ENCODE measurements at regions not wholly inside any gene's neighbourhood (a gene's known extent, or its start where the extent isn't known, plus 50 kb on each side); places are given as distances from the start of the nearest gene placed in this dataset.
"Not testable (repeated sequence)": the region's sequence is repeated elsewhere in the genome, so short reads cannot be mapped to it uniquely, and the experiment has no call there.

GRCh38 chr1:213596729-213597128 is 391.0 kb upstream of the PROX1 start:
- CTCF ChIA-PET (ENCODE audit: unreplicated experiment): no interaction called here
- intact Hi-C loops (cut with micrococcal nuclease; ENCODE audit: unreplicated experiment): no loop called here
- no peaks in the 10 kb centered on the region for H3K79me2 ChIP-seq (ENCODE audit: insufficient read depth, low read depth, low read length)

DNA sequence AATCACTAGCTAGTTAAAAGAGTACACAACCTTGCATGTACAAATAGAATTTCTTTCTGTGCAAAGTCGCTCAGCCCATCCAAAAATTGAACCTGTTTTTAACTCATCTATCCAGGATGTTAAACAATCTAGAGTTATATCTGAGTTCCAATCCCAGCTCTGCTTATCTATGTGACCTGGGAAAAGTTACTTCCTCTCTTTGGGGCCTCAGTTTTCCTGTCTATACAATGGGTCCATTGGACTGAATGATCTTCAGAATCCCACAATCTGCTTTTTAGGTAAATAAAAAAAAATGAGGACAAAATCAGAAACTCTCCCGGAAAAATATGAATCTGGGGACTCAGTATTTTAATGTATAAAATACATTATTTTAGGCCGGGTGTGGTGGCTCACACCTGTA is 389.5 kb upstream of the PROX1 start:
- Histone ChIP-seq H3K79me2 (ENCODE audit: insufficient read depth, low read depth, low read length) (no peaks in the 10 kb centered on the region), H3K9me3 (ENCODE audit: low read length) (no peaks in the 10 kb centered on the region), H2AFZ (ENCODE audit: low read length) (no peak overlapping the region), H3K9me2 (ENCODE audit: insufficient read depth, low read length) (no peaks in the 10 kb centered on the region), H3K36me3 (ENCODE audit: insufficient read depth, low read length) (no peaks in the 10 kb centered on the region), H4K20me1 (ENCODE audit: insufficient read depth, low read length) (no peaks in the 10 kb centered on the region), H3K27ac (ENCODE audit: low read depth, low read length, poor library complexity, severe bottlenecking) (no peak overlapping the region), H3K4me3 (ENCODE audit: low read depth, low read length, poor library complexity, severe bottlenecking) (no peak overlapping the region), H3K4me1 (ENCODE audit: insufficient read depth, low read length, poor library complexity, severe bottlenecking) (no peaks in the 10 kb centered on the region), H3K4me2 (ENCODE audit: low read length) (no peak overlapping the region)
- POLR2A ChIA-PET: no interaction called here
- no peak for TF ChIP-seq EZH2phosphoT487 (IDR thresholded peaks at IDR 0.05; ENCODE audit: borderline replicate concordance, low read depth, low read length)
- TF ChIP-seq CTCF (conservative IDR thresholded peaks at IDR 0.05; ENCODE audit: low read length): no peak
- BruUV-seq (replicated peaks): no TSS peak
- CTCF ChIA-PET (ENCODE audit: unreplicated experiment): no interaction called here
- intact Hi-C loops (cut with micrococcal nuclease; ENCODE audit: unreplicated experiment): no loop called here
- no peak for DNase-seq (ENCODE audit: low spot score)

More at GRCh38 chr1:213596729-213597128, 391.0 kb upstream of the PROX1 start:
- Histone ChIP-seq H4K20me1 (ENCODE audit: insufficient read depth, low read length) (no peaks in the 10 kb centered on the region), H3K4me1 (ENCODE audit: insufficient read depth, low read length, poor library complexity, severe bottlenecking) (no peaks in the 10 kb centered on the region), H2AFZ (ENCODE audit: low read length) (no peak overlapping the region), H3K9me2 (ENCODE audit: insufficient read depth, low read length) (no peaks in the 10 kb centered on the region), H3K9me3 (ENCODE audit: low read length) (no peaks in the 10 kb centered on the region), H3K27ac (ENCODE audit: low read depth, low read length, poor library complexity, severe bottlenecking) (no peak overlapping the region), H3K4me3 (ENCODE audit: low read depth, low read length, poor library complexity, severe bottlenecking) (no peak overlapping the region), H3K4me2 (ENCODE audit: low read length) (no peak overlapping the region), H3K36me3 (ENCODE audit: insufficient read depth, low read length) (no peaks in the 10 kb centered on the region)
- BruUV-seq (replicated peaks): no TSS peak
- no peak for DNase-seq (ENCODE audit: low spot score)
- TF ChIP-seq EZH2phosphoT487 (IDR thresholded peaks at IDR 0.05; ENCODE audit: borderline replicate concordance, low read depth, low read length): no peak
- no peak for TF ChIP-seq CTCF (conservative IDR thresholded peaks at IDR 0.05; ENCODE audit: low read length)
- POLR2A ChIA-PET: no interaction called here

- Histone ChIP-seq H3K36me3 (ENCODE audit: insufficient read depth, low read length) (no peaks in the 10 kb centered on the region), H4K20me1 (ENCODE audit: insufficient read depth, low read length) (no peaks in the 10 kb centered on the region), H3K4me1 (ENCODE audit: insufficient read depth, low read length, poor library complexity, severe bottlenecking) (no peaks in the 10 kb centered on the region), H3K4me2 (ENCODE audit: low read length) (no peak overlapping the region), H3K27ac (ENCODE audit: low read depth, low read length, poor library complexity, severe bottlenecking) (no peak overlapping the region), H2AFZ (ENCODE audit: low read length) (no peak overlapping the region), H3K9me3 (ENCODE audit: low read length) (no peaks in the 10 kb centered on the region), H3K4me3 (ENCODE audit: low read depth, low read length, poor library complexity, severe bottlenecking) (no peak overlapping the region), H3K79me2 (ENCODE audit: insufficient read depth, low read depth, low read length) (no peaks in the 10 kb centered on the region), H3K9me2 (ENCODE audit: insufficient read depth, low read length) (no peaks in the 10 kb centered on the region)
- BruUV-seq (replicated peaks): no TSS peak
- POLR2A ChIA-PET: no interaction called here
- intact Hi-C loops (cut with micrococcal nuclease; ENCODE audit: unreplicated experiment): no loop called here
- TF ChIP-seq CTCF (conservative IDR thresholded peaks at IDR 0.05; ENCODE audit: low read length) (no peak), EZH2phosphoT487 (IDR thresholded peaks at IDR 0.05; ENCODE audit: borderline replicate concordance, low read depth, low read length) (no peak)
- no peak for DNase-seq (ENCODE audit: low spot score)
- CTCF ChIA-PET (ENCODE audit: unreplicated experiment): no interaction called here
These were observed 386.9 kb upstream of the PROX1 start for GRCh38 chr1:213600879-213601278.

DNA sequence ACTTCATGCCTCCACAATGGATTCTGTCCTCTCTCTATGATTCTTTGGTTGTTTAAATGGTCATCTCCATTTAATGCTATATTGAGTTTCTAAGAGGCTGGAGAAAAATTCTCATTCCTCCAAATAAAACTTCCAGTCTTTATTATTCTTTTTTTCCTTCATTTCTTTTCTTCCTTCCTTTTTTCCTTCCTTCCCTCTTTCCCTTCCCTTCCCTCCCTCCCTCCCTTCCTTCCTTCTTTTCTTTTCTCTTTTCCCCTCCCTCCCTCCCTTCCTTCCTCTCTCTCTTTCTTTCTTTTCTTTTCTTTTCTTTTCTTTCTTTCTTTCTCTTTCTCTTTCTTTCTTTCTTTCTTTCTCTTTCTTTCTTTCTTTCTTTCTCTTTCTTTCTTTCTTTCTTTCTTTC is 386.1 kb upstream of the PROX1 start:
- POLR2A ChIA-PET; H3K9me3 ChIP-seq (ENCODE audit: low read length); H3K4me1 ChIP-seq (ENCODE audit: insufficient read depth, low read length, poor library complexity, severe bottlenecking); H3K27ac ChIP-seq (ENCODE audit: low read depth, low read length, poor library complexity, severe bottlenecking); DNase-seq (ENCODE audit: low spot score); H3K4me2 ChIP-seq (ENCODE audit: low read length); CTCF ChIA-PET (ENCODE audit: unreplicated experiment); H3K4me3 ChIP-seq (ENCODE audit: low read depth, low read length, poor library complexity, severe bottlenecking); BruUV-seq (replicated peaks); H2AFZ ChIP-seq (ENCODE audit: low read length); H3K9me2 ChIP-seq (ENCODE audit: insufficient read depth, low read length); H3K79me2 ChIP-seq (ENCODE audit: insufficient read depth, low read depth, low read length); H3K36me3 ChIP-seq (ENCODE audit: insufficient read depth, low read length); H4K20me1 ChIP-seq (ENCODE audit: insufficient read depth, low read length); intact Hi-C loops (cut with micrococcal nuclease; ENCODE audit: unreplicated experiment): not testable (repeated sequence)
